ENCODE measurements at regions not wholly inside any gene's neighbourhood (a gene's known extent, or its start where the extent isn't known, plus 50 kb on each side); places are given as distances from the start of the nearest gene placed in this dataset.

GRCh38 chr3:20344400-20344959, 158.5 kb upstream of the SGO1 start:
- TF ChIP-seq CTCF (IDR thresholded peaks at IDR 0.05) (no peak), ZNF423 (CRISPR knock-in tag; IDR thresholded peaks at IDR 0.05) (no peak), TEAD1 (CRISPR knock-in tag; IDR thresholded peaks at IDR 0.05) (no peak), E2F4 (CRISPR knock-in tag; IDR thresholded peaks at IDR 0.05; ENCODE audit: borderline replicate concordance, low read depth) (no peak), ZNF416 (CRISPR knock-in tag; IDR thresholded peaks at IDR 0.05) (no peak), NR2C2 (CRISPR knock-in tag; IDR thresholded peaks at IDR 0.05) (no peak), FOXK1 (CRISPR knock-in tag; IDR thresholded peaks at IDR 0.05) (no peak), SP1 (CRISPR knock-in tag; conservative IDR thresholded peaks at IDR 0.05) (no peak), ETV6 (CRISPR knock-in tag; IDR thresholded peaks at IDR 0.05) (no peak), FOXP4 (CRISPR knock-in tag; IDR thresholded peaks at IDR 0.05) (no peak)
- TF ChIP-seq, protein P1, sequence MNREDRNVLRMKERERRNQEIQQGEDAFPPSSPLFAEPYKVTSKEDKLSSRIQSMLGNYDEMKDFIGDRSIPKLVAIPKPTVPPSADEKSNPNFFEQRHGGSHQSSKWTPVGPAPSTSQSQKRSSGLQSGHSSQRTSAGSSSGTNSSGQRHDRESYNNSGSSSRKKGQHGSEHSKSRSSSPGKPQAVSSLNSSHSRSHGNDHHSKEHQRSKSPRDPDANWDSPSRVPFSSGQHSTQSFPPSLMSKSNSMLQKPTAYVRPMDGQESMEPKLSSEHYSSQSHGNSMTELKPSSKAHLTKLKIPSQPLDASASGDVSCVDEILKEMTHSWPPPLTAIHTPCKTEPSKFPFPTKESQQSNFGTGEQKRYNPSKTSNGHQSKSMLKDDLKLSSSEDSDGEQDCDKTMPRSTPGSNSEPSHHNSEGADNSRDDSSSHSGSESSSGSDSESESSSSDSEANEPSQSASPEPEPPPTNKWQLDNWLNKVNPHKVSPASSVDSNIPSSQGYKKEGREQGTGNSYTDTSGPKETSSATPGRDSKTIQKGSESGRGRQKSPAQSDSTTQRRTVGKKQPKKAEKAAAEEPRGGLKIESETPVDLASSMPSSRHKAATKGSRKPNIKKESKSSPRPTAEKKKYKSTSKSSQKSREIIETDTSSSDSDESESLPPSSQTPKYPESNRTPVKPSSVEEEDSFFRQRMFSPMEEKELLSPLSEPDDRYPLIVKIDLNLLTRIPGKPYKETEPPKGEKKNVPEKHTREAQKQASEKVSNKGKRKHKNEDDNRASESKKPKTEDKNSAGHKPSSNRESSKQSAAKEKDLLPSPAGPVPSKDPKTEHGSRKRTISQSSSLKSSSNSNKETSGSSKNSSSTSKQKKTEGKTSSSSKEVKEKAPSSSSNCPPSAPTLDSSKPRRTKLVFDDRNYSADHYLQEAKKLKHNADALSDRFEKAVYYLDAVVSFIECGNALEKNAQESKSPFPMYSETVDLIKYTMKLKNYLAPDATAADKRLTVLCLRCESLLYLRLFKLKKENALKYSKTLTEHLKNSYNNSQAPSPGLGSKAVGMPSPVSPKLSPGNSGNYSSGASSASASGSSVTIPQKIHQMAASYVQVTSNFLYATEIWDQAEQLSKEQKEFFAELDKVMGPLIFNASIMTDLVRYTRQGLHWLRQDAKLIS (CRISPR knock-in tag; IDR thresholded peaks at IDR 0.05; ENCODE audit: borderline replicate concordance): no peak
